HG03469 (cell line): ENCODE measurements at regions not wholly inside any gene's neighbourhood (a gene's known extent, or its start where the extent isn't known, plus 50 kb on each side); places are given as distances from the start of the nearest gene placed in this dataset.
"Not testable (repeated sequence)": the region's sequence is repeated elsewhere in the genome, so short reads cannot be mapped to it uniquely, and the experiment has no call there.

Experiments used
- ATAC-seq: cut with Tn5 transposase; IDR thresholded peaks from one replicate; pipeline ENCODE4 v1.9.1; 2021; ENCODE audit warnings: mild to moderate bottlenecking, moderate library complexity, moderate number of reproducible peaks; ENCODE audit not compliant: unreplicated experiment

DNA sequence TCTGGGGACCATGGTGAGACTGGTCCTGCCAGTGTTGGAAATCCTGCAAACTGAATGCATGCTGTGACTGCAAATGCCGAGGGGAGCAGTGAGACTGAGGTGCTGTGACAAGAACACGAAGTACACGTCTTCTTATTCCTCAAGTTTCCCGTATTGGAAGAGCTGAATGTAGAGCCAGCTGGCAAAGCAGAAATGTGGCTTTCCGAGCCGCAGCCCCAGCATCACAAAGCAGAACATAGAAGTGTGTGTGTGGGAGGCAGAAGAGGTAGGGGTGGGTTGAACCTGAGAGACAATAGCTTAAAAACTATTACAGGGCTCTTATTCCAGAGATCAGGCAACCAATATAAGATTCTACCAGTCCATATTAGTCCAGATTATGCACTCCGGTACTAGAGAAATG is 98.8 kb downstream of the CARTPT start:
- ATAC-seq = no peak

DNA sequence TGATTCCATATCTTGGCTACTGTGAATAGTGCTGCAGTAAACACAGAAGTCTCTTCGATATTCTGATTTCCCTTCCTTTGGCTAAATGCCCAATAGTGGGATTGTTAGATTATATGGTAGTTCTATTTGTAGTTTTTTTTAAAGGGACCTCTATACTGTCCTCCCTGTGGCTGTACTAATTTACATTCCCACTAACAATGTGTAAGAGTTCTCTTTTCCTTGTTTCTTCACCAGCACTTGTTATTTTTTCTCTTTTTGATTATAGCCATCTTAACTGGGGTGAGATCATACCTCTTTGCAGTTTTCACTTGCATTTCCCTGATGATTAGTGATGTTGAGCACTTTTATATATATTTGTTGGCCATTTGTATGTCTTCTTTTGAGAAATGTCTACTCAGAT is 102.0 kb downstream of the CARTPT start:
- ATAC-seq = no peak

DNA sequence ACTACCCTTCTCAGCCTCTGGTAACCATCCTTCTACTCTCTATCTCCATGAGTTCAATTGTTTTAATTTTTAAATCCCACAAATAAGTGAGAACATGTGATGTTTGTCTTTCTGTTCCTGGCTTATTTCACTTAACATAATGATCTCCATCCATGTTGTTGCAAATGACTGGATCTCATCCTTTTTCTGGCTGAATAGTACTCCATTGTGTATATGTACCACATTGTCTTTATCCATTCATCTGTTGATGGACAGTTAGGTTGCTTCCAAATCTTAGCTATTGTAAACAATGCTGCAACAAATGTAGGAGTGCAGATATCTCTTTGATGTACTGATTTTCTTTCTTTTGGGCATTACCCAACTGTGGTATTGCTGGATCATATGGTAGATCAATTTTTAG is 103.0 kb downstream of the CARTPT start:
- not testable (repeated sequence) for ATAC-seq

DNA sequence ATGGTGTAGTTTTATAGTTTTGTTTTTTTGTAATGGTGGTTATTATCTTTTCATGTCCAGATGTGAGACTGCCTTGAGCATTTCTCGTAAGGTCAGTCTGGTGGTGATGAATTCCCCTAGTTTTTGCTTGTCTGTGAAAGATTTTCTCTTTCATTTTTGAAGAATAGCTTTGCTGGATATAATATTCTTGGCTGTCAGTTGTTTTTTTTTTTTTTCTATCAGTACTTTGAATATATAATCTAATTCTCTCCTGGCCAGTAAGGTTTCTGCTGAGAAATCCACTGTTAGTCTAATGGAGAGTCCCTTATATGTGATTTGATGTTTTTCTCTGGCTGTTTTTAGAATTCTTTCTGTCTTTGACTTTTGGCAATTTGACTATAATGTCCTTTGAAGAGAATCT is 106.9 kb downstream of the CARTPT start:
- no peak for ATAC-seq

DNA sequence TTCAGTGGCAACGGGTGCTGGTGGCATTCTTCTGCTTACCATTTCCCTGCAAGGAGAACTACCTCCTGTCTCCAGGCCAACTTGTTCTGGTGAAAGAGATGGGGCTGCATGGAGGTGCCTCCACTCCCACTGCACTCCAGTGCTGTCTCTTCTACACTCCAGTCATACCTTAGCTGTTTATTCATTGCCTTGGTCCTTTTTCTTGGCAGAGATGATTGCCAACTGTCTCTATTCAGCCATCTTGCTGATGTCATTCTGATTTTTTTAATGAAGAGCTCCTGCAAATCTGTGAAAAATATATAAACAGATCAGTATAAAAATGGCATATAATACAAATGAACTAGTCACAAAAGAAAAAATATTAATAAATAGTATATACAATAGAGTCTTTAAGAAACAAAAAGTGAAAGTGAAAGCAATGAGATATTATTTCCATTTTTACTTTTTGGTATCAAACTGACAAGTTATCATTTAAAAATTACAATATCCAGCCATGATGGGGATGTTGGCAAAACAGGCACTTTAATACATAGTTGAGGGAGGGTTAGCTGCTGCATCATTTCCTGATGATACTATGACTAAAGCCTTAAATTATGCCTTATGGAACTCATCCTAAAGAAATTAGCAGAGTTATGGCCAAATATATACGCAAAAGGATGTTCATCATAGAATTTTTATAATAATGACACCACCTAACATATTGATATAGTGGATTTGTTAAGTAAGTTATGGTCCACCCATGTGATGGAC is 109.4 kb downstream of the CARTPT start:
- ATAC-seq = no peak

DNA sequence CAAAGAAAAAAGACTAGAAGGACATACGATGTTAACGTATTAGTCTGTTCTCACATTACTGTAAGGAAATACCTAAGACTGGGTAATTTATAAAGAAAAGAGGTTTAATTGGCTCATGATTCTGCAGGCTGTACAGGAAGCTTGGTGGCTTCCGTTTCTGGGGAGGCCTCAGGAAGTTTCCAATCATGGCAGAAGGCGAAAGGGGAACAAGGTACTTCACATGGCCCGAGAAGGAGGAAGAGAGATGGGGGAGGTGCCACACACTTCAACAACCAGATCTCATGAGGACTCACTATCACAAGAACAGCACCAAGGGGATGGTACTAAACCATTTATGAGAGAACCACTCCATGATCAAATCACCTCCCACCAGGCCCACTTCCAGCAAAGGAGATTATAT is 110.1 kb downstream of the CARTPT start:
- no peak for ATAC-seq

DNA sequence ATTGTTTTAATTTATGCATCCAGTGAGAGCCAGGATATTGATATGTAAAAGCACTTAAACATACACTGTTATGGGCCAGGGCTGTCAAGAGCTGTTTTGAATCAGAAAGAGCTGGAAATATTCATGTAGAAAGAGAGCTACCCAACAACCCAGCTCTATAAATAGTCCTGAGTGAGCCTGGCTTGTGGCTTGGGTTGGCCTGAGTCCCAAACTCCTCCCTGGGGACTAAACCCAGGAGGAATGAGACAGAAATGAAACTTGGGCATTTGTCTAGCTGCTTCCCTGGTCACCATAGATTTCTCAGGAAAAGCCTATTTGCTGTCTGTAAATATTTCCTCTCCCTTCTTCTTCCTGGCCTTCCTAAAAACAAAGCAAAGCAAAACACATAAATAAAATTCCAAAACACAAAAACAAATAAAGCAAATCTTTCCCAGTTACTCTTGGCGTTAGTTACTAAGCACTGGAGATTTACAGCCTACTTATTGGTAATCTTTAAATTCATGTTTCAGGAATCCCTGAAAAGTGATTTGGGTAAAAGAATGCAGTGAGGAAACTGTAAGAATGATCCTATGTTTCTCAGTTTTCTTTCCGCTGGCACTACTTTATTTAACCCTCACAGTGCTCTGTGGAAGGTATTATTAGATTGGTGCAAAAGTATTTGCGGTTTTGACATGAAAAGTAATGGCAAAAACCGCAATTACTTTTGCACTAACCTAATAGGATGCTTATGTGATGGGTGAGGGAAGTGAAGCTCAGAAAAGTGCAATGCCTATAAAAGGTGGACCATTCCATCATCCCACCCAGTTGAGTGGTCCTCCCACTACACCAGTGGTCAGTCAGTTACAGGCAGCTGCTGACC is 111.8 kb downstream of the CARTPT start:
- ATAC-seq = no peak

DNA sequence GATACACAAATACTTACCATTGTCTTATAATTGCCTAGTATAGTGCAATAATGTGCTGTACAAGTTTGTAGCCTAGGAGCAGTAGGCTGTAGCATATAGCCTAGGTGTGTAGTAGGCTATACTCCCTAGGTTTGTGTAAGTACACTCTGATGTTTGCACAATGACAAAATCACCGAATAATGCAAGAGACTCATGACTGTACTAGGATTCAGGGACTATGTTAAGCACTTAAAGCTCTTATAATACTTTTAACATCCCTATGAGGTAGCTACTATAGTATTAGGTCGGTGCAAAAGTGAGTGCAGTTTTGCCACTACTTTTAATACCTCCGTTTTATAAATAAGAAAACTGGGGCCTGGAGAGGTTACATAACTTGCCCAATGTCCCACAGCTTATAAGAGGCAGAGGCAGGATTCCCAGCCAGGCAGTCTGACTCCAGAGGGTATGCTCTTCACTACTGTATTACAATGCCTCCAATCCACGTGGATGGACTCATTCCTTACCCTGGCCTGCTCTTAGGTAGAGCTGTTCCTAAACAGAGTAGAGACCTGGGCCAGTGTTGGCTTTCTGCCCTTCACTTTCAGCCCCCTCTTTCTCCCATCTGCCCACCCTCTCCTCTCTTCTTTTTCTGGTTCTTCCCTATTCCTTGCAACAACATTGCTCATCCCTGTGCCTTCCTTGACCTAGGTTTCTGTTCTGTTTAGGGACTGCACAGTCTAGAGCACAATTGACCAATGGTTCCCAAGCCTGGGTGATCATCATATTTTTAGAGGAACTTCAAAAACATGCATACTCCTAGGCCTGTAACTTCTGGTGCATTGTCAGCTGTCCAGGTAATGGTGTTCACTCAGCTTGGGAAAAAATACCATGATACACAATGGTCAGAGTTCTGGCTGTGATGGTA is 114.0 kb downstream of the CARTPT start:
- no peak for ATAC-seq

DNA sequence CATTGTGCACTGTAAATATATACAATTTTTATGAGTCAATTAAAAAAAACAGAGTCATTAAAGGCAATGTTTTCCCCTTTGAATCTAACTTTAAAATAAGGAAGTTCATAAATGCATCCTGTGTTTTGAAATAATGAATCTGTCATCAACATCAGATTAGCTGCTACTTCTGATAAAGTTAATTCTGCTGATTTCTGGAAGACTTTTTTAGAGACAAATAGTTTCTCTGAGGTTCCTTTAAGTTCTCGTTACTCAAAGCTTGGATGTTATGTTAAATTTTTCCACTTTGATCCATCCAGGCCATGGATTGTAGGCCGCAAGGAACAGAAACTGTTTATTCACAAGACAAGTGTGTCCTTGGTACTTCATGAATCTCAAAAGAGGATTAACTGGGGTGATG is 115.5 kb downstream of the CARTPT start:
- ATAC-seq = no peak

DNA sequence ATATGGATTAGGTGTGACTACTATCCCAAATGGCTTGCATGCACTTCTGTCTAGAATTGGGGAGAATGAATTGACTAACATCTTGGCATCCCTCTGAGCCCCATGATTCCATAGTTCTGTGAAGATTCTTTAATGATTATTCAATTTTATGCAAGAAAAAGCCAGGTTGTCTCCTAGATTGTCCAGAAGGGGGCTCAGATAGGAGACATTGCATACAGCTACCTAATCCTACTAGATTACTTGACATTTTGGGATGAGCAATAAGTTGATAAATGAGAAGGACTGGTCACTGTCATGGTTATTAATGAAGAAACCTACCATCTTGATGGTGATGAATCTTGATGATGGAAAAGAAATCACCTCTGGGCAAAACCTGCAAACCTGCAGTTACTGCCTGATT is 117.0 kb downstream of the CARTPT start:
- ATAC-seq = no peak

DNA sequence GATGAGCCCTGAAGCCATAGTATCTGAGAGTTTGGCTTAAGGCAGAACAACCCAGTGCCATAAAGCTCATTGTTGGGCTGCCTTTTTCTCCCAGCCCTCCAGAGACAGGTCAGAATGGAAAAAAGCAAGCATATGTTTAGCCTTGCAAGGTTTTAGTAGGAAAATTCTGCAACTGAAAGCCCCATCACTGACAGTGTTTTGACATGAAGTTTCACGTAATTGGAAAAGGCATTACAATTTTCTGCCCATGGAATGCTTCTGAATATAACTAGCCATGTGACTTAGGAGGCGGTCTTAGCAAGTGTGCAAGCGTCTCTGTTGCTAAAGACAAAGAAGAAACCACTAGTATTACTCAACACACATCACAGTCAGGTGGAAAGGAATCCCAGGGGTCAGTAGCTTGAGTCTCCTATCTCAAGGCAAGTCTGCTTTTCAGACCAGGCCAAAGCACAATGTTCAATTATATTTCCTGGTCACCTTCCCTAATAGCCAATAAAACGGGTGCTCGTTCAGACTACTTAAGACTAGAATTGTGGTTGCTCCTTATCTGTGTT is 117.6 kb downstream of the CARTPT start:
- no peak for ATAC-seq

DNA sequence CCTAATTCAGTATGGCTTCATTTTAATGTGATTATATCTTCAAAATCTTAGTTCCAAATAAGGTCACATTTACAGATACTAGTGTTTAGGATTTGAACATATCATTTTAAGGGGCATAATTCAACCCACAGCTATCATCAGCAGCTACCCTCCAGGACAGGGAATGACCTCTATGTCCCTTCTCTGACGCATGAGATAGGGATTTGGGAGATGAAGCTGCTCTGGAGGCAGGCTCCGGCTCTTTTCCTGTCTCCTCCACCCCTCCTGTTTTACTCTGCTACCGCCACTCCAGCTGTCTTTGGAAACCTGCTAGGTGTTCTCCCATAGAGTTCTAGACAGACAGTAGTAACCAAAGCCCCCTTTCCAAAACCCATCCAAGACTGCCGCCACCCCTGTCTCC is 119.2 kb downstream of the CARTPT start:
- ATAC-seq = no peak

DNA sequence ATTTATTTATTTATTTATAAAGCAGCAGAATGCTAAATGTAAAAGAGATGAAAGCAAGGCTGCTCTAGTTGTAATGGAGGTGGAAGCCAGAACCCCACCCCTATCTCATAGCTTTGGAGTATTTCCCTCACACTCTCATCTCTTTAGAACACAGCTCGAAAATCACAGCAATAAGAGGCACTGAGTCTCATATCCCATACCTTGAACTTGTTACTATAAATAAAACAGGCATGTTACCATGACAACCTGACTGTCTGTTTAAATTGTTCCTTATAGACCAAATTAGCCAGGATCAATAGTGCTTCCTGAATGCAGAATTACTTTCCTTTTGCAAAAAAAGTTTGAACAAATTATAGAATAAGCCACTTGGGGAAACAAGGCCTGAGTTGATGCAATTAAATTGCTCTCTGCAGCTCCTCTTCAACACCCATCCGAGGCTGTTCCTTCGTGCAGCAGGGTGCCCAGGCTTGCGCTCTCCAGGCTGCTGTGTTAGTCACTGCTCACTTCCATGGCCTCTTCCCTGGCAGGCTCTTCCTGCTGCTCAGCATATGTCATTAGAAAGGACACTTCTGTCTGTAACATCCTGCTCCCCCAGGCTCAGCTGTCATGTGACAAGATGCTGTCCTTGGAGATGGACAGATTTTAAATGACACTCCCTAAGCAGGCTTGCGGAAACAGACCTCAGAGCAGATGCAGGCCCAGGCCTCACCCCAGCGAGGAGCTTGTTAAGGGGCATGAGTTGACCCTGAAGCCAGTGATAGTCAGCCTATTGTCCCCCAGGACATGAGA is 120.2 kb downstream of the CARTPT start:
- ATAC-seq = no peak

DNA sequence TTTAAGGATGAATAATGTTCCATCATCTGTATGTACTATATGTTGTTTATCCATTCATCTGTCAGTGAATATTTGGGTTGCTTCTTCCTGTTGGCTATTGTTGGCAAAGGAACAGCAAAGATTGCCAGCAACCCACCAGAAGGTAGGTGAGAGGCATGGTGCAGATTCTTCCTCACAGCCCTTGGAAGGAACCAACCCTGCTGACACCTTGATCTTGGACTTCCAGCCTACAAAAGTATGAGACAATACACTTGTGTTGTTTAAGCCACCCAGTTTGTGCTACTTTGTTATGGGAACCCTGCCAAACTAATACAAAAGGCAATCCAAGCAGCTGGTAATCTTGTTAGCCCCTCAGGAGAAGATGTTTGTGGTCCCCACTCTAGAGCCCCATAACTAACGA is 122.0 kb downstream of the CARTPT start:
- no peak for ATAC-seq

DNA sequence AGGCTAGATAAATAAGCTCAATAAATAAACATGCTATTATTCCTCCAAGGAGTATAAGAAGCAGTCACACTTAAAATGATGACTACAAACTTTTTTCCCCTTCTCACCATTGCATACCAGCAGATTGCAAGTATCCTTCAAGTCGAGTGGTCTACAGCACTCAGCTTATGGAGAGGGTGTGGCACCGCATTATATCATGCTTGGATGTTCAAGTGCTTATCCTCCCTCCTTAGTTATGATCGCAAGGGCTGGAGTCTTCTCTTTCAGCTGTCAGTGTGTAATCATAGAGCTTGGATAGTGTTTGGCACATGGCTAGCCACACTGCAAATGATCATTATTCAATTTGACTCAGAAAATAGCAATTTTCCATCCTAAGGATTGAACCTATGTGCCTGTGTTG is 124.0 kb downstream of the CARTPT start:
- no peak for ATAC-seq

DNA sequence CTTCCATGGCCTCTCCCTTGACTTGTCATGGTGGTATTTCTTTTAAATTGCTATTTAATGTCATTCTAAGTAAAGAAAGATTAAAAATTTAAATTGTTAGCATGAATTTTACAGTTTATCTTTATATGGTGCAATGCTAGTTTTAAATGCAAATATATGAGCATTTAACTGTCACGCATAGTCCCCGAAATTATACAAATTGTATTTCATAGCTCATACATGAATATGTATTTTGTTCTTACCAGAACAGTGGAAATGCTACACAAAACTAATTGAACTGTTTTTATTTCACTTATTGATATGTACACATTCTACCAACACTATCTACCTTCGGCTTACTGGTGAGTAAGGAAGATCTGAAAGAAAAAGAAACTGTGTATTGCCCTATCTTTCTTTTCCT is 125.8 kb downstream of the CARTPT start:
- ATAC-seq = no peak

DNA sequence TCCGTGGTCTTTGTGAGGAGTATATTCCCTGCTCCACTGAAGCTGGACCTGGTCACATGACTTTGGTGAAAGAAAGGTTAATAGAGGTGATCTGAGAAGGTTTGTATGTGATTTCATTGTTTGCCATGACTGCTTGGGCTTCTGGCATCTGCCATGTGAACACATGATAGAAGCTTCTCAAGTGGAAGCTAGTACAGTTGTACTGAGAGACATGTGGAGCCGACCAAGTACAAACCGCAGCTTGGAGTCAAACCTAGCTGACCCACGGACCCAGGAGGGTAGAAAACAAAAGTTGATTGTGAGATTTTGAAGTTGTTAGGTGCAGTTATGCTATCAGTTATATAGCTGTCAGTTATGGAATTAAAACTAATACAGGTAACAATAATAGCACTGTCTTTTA is 140.4 kb downstream of the CARTPT start:
- no peak for ATAC-seq

DNA sequence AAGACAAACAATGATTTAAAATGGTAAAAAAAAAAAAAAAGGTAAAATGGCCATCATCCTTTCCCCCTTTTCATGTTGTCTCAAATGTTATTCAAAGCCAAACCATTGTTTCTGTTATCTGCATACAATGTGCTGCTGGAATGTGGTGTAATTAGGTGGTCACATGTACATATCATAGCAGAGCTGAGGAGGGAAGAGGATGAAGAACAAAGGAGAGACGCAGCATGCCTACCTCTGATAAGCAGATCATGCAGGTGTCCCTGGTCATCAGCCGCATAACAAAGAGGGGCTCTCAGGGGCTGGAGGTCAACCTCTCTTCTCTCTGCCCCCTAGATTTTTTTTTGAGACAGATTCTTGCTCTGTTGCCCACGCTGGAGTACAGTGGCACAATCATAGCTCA is 141.0 kb downstream of the CARTPT start:
- no peak for ATAC-seq

DNA sequence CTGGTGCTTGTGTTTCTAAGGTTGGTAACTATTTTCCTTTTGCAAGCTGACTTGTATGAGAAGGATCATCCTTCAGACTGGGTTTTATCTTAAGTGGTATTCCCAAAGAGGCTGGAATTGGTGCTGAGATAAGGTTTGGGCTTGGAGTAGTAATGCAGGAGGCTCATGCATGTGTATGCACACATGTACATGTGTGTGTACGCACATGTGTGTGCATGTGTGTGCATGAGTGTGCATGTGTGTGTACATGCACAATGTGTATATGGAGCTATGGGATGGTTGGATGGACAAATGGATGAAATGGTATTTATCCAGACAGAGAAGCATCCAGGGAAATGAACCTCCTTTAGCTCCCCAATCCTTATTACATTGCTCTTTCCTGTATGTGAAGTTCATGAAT is 142.6 kb downstream of the CARTPT start:
- no peak for ATAC-seq

DNA sequence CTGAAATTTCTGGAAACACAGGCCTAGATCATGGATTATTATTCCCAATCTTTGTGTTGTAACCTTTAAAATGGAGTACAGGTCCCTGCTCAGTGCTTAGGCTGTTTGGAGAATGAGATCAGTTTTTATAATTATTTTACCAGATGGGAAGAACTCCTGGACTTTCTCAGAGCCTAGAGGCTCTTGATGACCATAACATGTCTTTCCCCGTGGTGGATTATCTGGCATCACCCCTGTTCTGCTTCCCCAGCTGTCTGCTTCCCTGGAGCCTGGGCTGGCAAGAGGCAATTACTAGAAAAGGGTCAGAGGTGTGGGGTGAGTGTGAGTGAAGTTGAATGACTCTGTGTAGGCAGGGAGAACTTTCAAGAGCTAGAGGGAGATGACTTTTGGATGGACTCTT is 143.0 kb downstream of the CARTPT start:
- no peak for ATAC-seq
